Eye (tissue), 1 donor: ENCODE measurements at regions not wholly inside any gene's neighbourhood (a gene's known extent, or its start where the extent isn't known, plus 50 kb on each side); places are given as distances from the start of the nearest gene placed in this dataset.

Experiments
- DNase-seq: peaks from one replicate; pipeline ENCODE4 v3.0.0-alpha.2; 2015

- DNase-seq = no peak
These were observed 1276.6 kb downstream of the BRD1 start for GRCh38 chr22:48551061-48551460.

- no peak for DNase-seq
These were observed 1279.3 kb downstream of the BRD1 start for GRCh38 chr22:48548391-48548790.

GRCh38 chr22:48547971-48548370 is 1279.7 kb downstream of the BRD1 start:
- no peak for DNase-seq

- no peak for DNase-seq
These were observed 1280.8 kb downstream of the BRD1 start for GRCh38 chr22:48546653-48547424.

- DNase-seq = peak; percentile 57
These were observed 1281.7 kb downstream of the BRD1 start for GRCh38 chr22:48545987-48546386.

- no peak for DNase-seq
These were observed 1286.1 kb downstream of the BRD1 start for GRCh38 chr22:48541401-48542098.

GRCh38 chr22:48539261-48539660 is 1288.4 kb downstream of the BRD1 start:
- DNase-seq = no peak

GRCh38 chr22:48538291-48538820 is 1289.3 kb downstream of the BRD1 start:
- DNase-seq = no peak

GRCh38 chr22:48537343-48537680 is 1290.4 kb downstream of the BRD1 start:
- no peak for DNase-seq

GRCh38 chr22:48536541-48537342 is 1290.9 kb downstream of the BRD1 start:
- DNase-seq = no peak

GRCh38 chr22:48535868-48536540 is 1291.7 kb downstream of the BRD1 start:
- no peak for DNase-seq

GRCh38 chr22:48534395-48534958 is 1293.2 kb downstream of the BRD1 start:
- DNase-seq = no peak

- no peak for DNase-seq
These were observed 1294.7 kb downstream of the BRD1 start for GRCh38 chr22:48532986-48533385.

GRCh38 chr22:48531761-48532435 is 1295.8 kb downstream of the BRD1 start:
- no peak for DNase-seq

GRCh38 chr22:48531108-48531507 is 1296.6 kb downstream of the BRD1 start:
- no peak for DNase-seq

- DNase-seq = no peak
These were observed 1297.0 kb downstream of the BRD1 start for GRCh38 chr22:48530666-48531065.

GRCh38 chr22:48528221-48528915 is 1299.3 kb downstream of the BRD1 start:
- no peak for DNase-seq

- DNase-seq = no peak
These were observed 1303.9 kb downstream of the BRD1 start for GRCh38 chr22:48523761-48524160.

- no peak for DNase-seq
These were observed 1304.6 kb downstream of the BRD1 start for GRCh38 chr22:48523091-48523490.

GRCh38 chr22:48522271-48522670 is 1305.4 kb downstream of the BRD1 start:
- no peak for DNase-seq

GRCh38 chr22:48520884-48521588 is 1306.6 kb downstream of the BRD1 start:
- DNase-seq = no peak
